Peyer's patch (tissue), 4 donors: ENCODE measurements at regions not wholly inside any gene's neighbourhood (a gene's known extent, or its start where the extent isn't known, plus 50 kb on each side); places are given as distances from the start of the nearest gene placed in this dataset.

Experiments
- POLR2A ChIP-seq, 2 donors: fragments of 450-650 bp; IDR thresholded peaks; one replicate each; pipeline ENCODE4 v1.5.1; 2017; ENCODE audit warnings: antibody characterized with exemption in 2 of 2, mild to moderate bottlenecking in 2 of 2, moderate library complexity in 2 of 2
- TF ChIP-seq, protein P1 (sequence below), 6 experiments: fragments of 450-650 bp in 4 of 6; fragments of 200-600 bp in 2 of 6; sonication (generic) in 1 of 6; IDR thresholded peaks; one replicate each; pipeline ENCODE4 v1.5.1; 2017 to 2019; ENCODE audit warnings: antibody characterized with exemption in 6 of 6, mild to moderate bottlenecking in 3 of 6, moderate library complexity in 1 of 6

DNA sequence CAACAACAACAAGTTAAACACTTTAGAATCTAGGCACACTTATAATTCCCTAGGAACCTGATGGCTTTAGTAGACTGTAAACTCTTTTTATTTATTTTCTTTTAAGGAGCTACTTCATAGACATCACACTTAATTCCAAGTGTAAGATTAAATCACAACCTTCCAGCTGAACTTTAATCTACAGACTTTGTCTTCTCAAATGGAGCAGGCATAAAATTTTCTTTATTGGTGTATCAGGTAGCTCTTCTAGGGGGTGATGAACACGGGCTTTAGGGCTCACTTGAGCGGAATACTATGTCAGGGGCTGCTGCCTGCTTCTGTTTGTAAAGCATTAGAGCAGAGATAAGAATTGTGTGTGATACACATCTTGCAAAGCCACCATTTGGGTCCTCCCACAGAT lies 525.8 kb upstream of the FAT3 start:
- TF ChIP-seq, protein P1, sequence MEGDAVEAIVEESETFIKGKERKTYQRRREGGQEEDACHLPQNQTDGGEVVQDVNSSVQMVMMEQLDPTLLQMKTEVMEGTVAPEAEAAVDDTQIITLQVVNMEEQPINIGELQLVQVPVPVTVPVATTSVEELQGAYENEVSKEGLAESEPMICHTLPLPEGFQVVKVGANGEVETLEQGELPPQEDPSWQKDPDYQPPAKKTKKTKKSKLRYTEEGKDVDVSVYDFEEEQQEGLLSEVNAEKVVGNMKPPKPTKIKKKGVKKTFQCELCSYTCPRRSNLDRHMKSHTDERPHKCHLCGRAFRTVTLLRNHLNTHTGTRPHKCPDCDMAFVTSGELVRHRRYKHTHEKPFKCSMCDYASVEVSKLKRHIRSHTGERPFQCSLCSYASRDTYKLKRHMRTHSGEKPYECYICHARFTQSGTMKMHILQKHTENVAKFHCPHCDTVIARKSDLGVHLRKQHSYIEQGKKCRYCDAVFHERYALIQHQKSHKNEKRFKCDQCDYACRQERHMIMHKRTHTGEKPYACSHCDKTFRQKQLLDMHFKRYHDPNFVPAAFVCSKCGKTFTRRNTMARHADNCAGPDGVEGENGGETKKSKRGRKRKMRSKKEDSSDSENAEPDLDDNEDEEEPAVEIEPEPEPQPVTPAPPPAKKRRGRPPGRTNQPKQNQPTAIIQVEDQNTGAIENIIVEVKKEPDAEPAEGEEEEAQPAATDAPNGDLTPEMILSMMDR (IDR thresholded peaks at IDR 0.05) = no peak
- TF ChIP-seq POLR2A (IDR thresholded peaks at IDR 0.05) = no peak
